GM18909 (cell line): ENCODE measurements at regions not wholly inside any gene's neighbourhood (a gene's known extent, or its start where the extent isn't known, plus 50 kb on each side); places are given as distances from the start of the nearest gene placed in this dataset.

Experiments
- ATAC-seq: cut with Tn5 transposase; IDR thresholded peaks from one replicate; pipeline ENCODE4 v1.9.1; 2021; ENCODE audit warnings: mild to moderate bottlenecking; ENCODE audit not compliant: unreplicated experiment, poor library complexity

GRCh38 chr18:25459814-25460213 is 107.8 kb upstream of the ZNF521 start:
- ATAC-seq = no peak

GRCh38 chr18:25457601-25458000 is 105.6 kb upstream of the ZNF521 start:
- ATAC-seq = no peak

- ATAC-seq = no peak
Observed at GRCh38 chr18:25457126-25457525, 105.2 kb upstream of the ZNF521 start.

GRCh38 chr18:25456334-25457010 is 104.5 kb upstream of the ZNF521 start:
- no peak for ATAC-seq

GRCh38 chr18:25455646-25456045 is 103.7 kb upstream of the ZNF521 start:
- no peak for ATAC-seq

- no peak for ATAC-seq
Observed at GRCh38 chr18:25455159-25455558, 103.2 kb upstream of the ZNF521 start.

- ATAC-seq = no peak
Observed at GRCh38 chr18:25454730-25455129, 102.8 kb upstream of the ZNF521 start.

- ATAC-seq = no peak
Observed at GRCh38 chr18:25454270-25454659, 102.3 kb upstream of the ZNF521 start.

- ATAC-seq = no peak
Observed at GRCh38 chr18:25453556-25454269, 101.7 kb upstream of the ZNF521 start.

- ATAC-seq = no peak
Observed at GRCh38 chr18:25451077-25451658, 99.2 kb upstream of the ZNF521 start.

GRCh38 chr18:25449046-25449445 is 97.1 kb upstream of the ZNF521 start:
- ATAC-seq = no peak

GRCh38 chr18:25446972-25447371 is 95.0 kb upstream of the ZNF521 start:
- ATAC-seq = no peak

- no peak for ATAC-seq
Observed at GRCh38 chr18:25445430-25445829, 93.5 kb upstream of the ZNF521 start.

GRCh38 chr18:25443776-25444175 is 91.8 kb upstream of the ZNF521 start:
- ATAC-seq = no peak

- ATAC-seq = no peak
Observed at GRCh38 chr18:25435149-25435782, 83.3 kb upstream of the ZNF521 start.

GRCh38 chr18:25434745-25435144 is 82.8 kb upstream of the ZNF521 start:
- ATAC-seq = no peak

- ATAC-seq = no peak
Observed at GRCh38 chr18:25433590-25433989, 81.6 kb upstream of the ZNF521 start.

- no peak for ATAC-seq
Observed at GRCh38 chr18:25425024-25425423, 73.1 kb upstream of the ZNF521 start.

GRCh38 chr18:25423760-25424159 is 71.8 kb upstream of the ZNF521 start:
- no peak for ATAC-seq

GRCh38 chr18:25423267-25423666 is 71.3 kb upstream of the ZNF521 start:
- ATAC-seq = no peak

- ATAC-seq = no peak
Observed at GRCh38 chr18:25422230-25422629, 70.3 kb upstream of the ZNF521 start.
